Smooth muscle cell (in vitro differentiated cells): ENCODE measurements at regions not wholly inside any gene's neighbourhood (a gene's known extent, or its start where the extent isn't known, plus 50 kb on each side); places are given as distances from the start of the nearest gene placed in this dataset.

ENCODE experiments used
- DNase-seq: peaks from one replicate; lab custom pipeline; 2025; ENCODE audit not compliant: unreplicated experiment; lab: John Stamatoyannopoulos, UW
- H2AFZ ChIP-seq: fragments of 200-600 bp; sonication (generic); 2 replicates; pipeline ENCODE4 v1.6.0; 2016; ENCODE audit warnings: antibody characterized with exemption, low read depth, mild to moderate bottlenecking
- H3F3A ChIP-seq: fragments of 200-600 bp; sonication (generic); 2 replicates; pipeline ENCODE4 v1.6.0; 2017; ENCODE audit warnings: antibody characterized with exemption, low read depth
- H3K27ac ChIP-seq: fragments of 200-600 bp; sonication (generic); 2 replicates; pipeline ENCODE4 v1.5.1; 2016; ENCODE audit warnings: low read depth, mild to moderate bottlenecking
- H3K27me3 ChIP-seq: fragments of 200-600 bp; sonication (generic); 2 replicates; pipeline ENCODE4 v1.6.1; 2016; ENCODE audit warnings: low read depth, mild to moderate bottlenecking
- H3K36me3 ChIP-seq: fragments of 200-600 bp; sonication (generic); 2 replicates; pipeline ENCODE4 v1.5.1; 2016; ENCODE audit warnings: low read depth
- H3K4me1 ChIP-seq: fragments of 200-600 bp; sonication (generic); 2 replicates; pipeline ENCODE4 v1.5.1; 2016; ENCODE audit warnings: low read depth
- H3K4me2 ChIP-seq: fragments of 200-600 bp; sonication (generic); 2 replicates; pipeline ENCODE4 v1.6.0; 2016; ENCODE audit warnings: mild to moderate bottlenecking
- H3K4me3 ChIP-seq: fragments of 200-600 bp; sonication (generic); 2 replicates; pipeline ENCODE4 v1.5.1; 2016; ENCODE audit warnings: mild to moderate bottlenecking
- H3K79me2 ChIP-seq: fragments of 200-600 bp; sonication (generic); 2 replicates; pipeline ENCODE4 v1.6.0; 2016; ENCODE audit warnings: low read depth, mild to moderate bottlenecking
- H3K9ac ChIP-seq: fragments of 200-600 bp; sonication (generic); 2 replicates; pipeline ENCODE4 v1.6.0; 2016; ENCODE audit warnings: low read depth
- H3K9me3 ChIP-seq: fragments of 200-600 bp; sonication (generic); replicated peaks from 2 replicates; pipeline ENCODE4 v1.5.1; 2016; ENCODE audit warnings: low read depth
- H4K20me1 ChIP-seq: fragments of 200-600 bp; sonication (generic); 2 replicates; pipeline ENCODE4 v1.6.0; 2016; ENCODE audit warnings: low read depth
- CTCF ChIP-seq: fragments of 200-600 bp; sonication (generic); IDR thresholded peaks from 2 replicates; pipeline ENCODE4 v1.5.1; 2017; ENCODE audit warnings: borderline replicate concordance, mild to moderate bottlenecking, antibody characterized with exemption; ENCODE audit not compliant: insufficient read depth, poor library complexity, severe bottlenecking
- WGBS: methylation state at CpG from one replicate; pipeline ENCODE4 v1.1.7; 2016; ENCODE audit warnings: low lambda C conversion rate; 5-methylcytosine and 5-hydroxymethylcytosine counted together

GRCh38 chr4:178173771-178174170 is 731.5 kb upstream of the AGA start:
- Histone ChIP-seq H3K4me2 (no peak overlapping the region), H3K9me3 (no peaks in the 10 kb centered on the region), H3K4me3 (no peak overlapping the region), H3K36me3 (no peaks in the 10 kb centered on the region), H3K27me3 (no peaks in the 10 kb centered on the region), H3K9ac (no peak overlapping the region), H4K20me1 (no peaks in the 10 kb centered on the region), H2AFZ (no peak overlapping the region), H3F3A (no peaks in the 10 kb centered on the region), H3K27ac (no peak overlapping the region), H3K79me2 (no peaks in the 10 kb centered on the region), H3K4me1 (no peaks in the 10 kb centered on the region)
- WGBS, result 75% methylated on average over 6 of the region's 6 CpGs
- no peak for DNase-seq
- no peak for TF ChIP-seq CTCF

GRCh38 chr4:178174756-178175155 is 732.5 kb upstream of the AGA start:
- Histone ChIP-seq H2AFZ (no peak overlapping the region), H3K4me2 (no peak overlapping the region), H4K20me1 (no peaks in the 10 kb centered on the region), H3K27ac (no peak overlapping the region), H3K79me2 (no peaks in the 10 kb centered on the region), H3K9ac (no peak overlapping the region), H3K27me3 (no peaks in the 10 kb centered on the region), H3K9me3 (no peaks in the 10 kb centered on the region), H3K36me3 (no peaks in the 10 kb centered on the region), H3K4me1 (no peaks in the 10 kb centered on the region), H3F3A (no peaks in the 10 kb centered on the region), H3K4me3 (no peak overlapping the region)
- DNase-seq, result no peak
- WGBS, result 56% methylated on average over 2 of the region's 2 CpGs
- no peak for TF ChIP-seq CTCF

- Histone ChIP-seq H3K79me2 (no peaks in the 10 kb centered on the region), H3K27ac (no peak overlapping the region), H3K4me3 (no peak overlapping the region), H3K9me3 (no peaks in the 10 kb centered on the region), H3F3A (no peaks in the 10 kb centered on the region), H3K4me2 (no peak overlapping the region), H2AFZ (no peak overlapping the region), H3K36me3 (no peaks in the 10 kb centered on the region), H3K9ac (no peak overlapping the region), H3K27me3 (no peaks in the 10 kb centered on the region), H4K20me1 (no peaks in the 10 kb centered on the region), H3K4me1 (no peaks in the 10 kb centered on the region)
- no peak for TF ChIP-seq CTCF
- WGBS, result 84% methylated on average over 3 of the region's 3 CpGs
- no peak for DNase-seq
Observed at GRCh38 chr4:178185517-178185916, 743.3 kb upstream of the AGA start.

GRCh38 chr4:178192611-178193010 is 750.4 kb upstream of the AGA start:
- no peak for DNase-seq
- Histone ChIP-seq H3K27ac (no peak overlapping the region), H3K79me2 (no peaks in the 10 kb centered on the region), H3K4me1 (no peaks in the 10 kb centered on the region), H3K9me3 (no peaks in the 10 kb centered on the region), H3K4me2 (no peak overlapping the region), H3K36me3 (no peaks in the 10 kb centered on the region), H3K27me3 (no peaks in the 10 kb centered on the region), H2AFZ (no peak overlapping the region), H3K4me3 (no peak overlapping the region), H3F3A (no peaks in the 10 kb centered on the region), H4K20me1 (no peaks in the 10 kb centered on the region), H3K9ac (no peak overlapping the region)
- TF ChIP-seq CTCF, result no peak
